Gastrocnemius medialis (tissue), 4 donors: ENCODE measurements at regions not wholly inside any gene's neighbourhood (a gene's known extent, or its start where the extent isn't known, plus 50 kb on each side); places are given as distances from the start of the nearest gene placed in this dataset.

Experiments used
- CTCF ChIP-seq, 5 experiments: fragments of 450-650 bp in 3 of 5; fragments of 200-600 bp in 2 of 5; sonication (generic) in 2 of 5; IDR thresholded peaks in 4 of 5; conservative IDR thresholded peaks in 1 of 5; 1 replicate in 4 of 5; 2 replicates in 1 of 5; pipeline ENCODE4 v1.5.1; 2016 to 2019; ENCODE audit warnings: antibody characterized with exemption in 5 of 5, mild to moderate bottlenecking in 3 of 5, moderate library complexity in 3 of 5
- POLR2A ChIP-seq, 2 donors: fragments of 450-650 bp; IDR thresholded peaks; one replicate each; pipeline ENCODE4 v1.6.1; 2017; ENCODE audit warnings: antibody characterized with exemption in 2 of 2, mild to moderate bottlenecking in 2 of 2, moderate library complexity in 2 of 2

- TF ChIP-seq POLR2A (IDR thresholded peaks at IDR 0.05) (no peak), CTCF (IDR thresholded peaks at IDR 0.05 in 4 of 5, conservative IDR thresholded peaks at IDR 0.05 in 1 of 5) (no peak)
Measured at GRCh38 chr4:144351306-144351705, 210.8 kb upstream of the GYPA start.
